Bronchial epithelial cell (primary cell): ENCODE measurements at regions not wholly inside any gene's neighbourhood (a gene's known extent, or its start where the extent isn't known, plus 50 kb on each side); places are given as distances from the start of the nearest gene placed in this dataset.
A peak's percentile ranks its signal among the peaks of the same experiment; 100 is the strongest.

Source experiments
- DNase-seq: peaks from one replicate; pipeline ENCODE4 v3.0.0-alpha.2; 2010; ENCODE audit warnings: low read depth
- FAIRE-seq: peaks from 2 replicates; lab custom pipeline; 2011; peaks lifted over from hg19 to GRCh38; lab: Jason Lieb, UNC
- H3K27me3 ChIP-seq: 2 replicates; pipeline ENCODE4 v1.5.1; 2011; ENCODE audit warnings: low read length; ENCODE audit not compliant: control insufficient read depth, insufficient read depth
- H3K36me3 ChIP-seq: 2 replicates; pipeline ENCODE4 v1.5.1; 2011; ENCODE audit warnings: low read length; ENCODE audit not compliant: control insufficient read depth, insufficient read depth
- H3K4me3 ChIP-seq: 2 replicates; pipeline ENCODE4 v1.5.1; 2011; ENCODE audit warnings: mild to moderate bottlenecking, low read depth, low read length, control low read depth
- TF ChIP-seq, protein P1 (sequence below): IDR thresholded peaks from 2 replicates; pipeline ENCODE4 v1.5.1; 2011; ENCODE audit warnings: mild to moderate bottlenecking, moderate library complexity, low read length, control low read depth, inconsistent platforms; ENCODE audit not compliant: insufficient read depth, severe bottlenecking

DNA sequence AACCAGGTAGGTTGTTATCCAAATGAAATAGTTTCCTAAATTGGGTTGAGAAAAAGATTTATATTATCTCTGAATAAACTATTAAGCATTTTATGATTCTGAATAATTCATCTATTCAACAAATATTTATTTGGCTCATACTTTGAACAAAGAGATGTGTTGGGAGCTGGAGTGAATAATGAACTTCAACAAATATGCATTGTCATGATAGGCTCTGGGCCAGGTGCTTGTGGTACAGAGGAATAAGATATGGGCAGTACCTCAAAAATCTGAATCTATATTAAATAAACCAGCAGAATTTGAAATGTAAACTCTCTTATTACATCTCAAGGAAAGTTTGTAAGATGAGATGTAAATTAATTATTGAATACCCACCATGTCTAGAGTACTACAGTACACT is 75.7 kb upstream of the DCLK2 start:
- Histone ChIP-seq H3K36me3 (no peaks in the 10 kb centered on the region), H3K4me3 (no peak overlapping the region), H3K27me3 (no peaks in the 10 kb centered on the region)
- TF ChIP-seq, protein P1, sequence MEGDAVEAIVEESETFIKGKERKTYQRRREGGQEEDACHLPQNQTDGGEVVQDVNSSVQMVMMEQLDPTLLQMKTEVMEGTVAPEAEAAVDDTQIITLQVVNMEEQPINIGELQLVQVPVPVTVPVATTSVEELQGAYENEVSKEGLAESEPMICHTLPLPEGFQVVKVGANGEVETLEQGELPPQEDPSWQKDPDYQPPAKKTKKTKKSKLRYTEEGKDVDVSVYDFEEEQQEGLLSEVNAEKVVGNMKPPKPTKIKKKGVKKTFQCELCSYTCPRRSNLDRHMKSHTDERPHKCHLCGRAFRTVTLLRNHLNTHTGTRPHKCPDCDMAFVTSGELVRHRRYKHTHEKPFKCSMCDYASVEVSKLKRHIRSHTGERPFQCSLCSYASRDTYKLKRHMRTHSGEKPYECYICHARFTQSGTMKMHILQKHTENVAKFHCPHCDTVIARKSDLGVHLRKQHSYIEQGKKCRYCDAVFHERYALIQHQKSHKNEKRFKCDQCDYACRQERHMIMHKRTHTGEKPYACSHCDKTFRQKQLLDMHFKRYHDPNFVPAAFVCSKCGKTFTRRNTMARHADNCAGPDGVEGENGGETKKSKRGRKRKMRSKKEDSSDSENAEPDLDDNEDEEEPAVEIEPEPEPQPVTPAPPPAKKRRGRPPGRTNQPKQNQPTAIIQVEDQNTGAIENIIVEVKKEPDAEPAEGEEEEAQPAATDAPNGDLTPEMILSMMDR: no peak
- DNase-seq (no peak), FAIRE-seq (no peak)

- Histone ChIP-seq H3K4me3 (no peak overlapping the region), H3K36me3 (no peaks in the 10 kb centered on the region), H3K27me3 (no peaks in the 10 kb centered on the region)
- DNase-seq (no peak), FAIRE-seq (no peak)
- TF ChIP-seq, protein P1: no peak
Observed at GRCh38 chr4:150004481-150004880, 73.8 kb upstream of the DCLK2 start.

DNA sequence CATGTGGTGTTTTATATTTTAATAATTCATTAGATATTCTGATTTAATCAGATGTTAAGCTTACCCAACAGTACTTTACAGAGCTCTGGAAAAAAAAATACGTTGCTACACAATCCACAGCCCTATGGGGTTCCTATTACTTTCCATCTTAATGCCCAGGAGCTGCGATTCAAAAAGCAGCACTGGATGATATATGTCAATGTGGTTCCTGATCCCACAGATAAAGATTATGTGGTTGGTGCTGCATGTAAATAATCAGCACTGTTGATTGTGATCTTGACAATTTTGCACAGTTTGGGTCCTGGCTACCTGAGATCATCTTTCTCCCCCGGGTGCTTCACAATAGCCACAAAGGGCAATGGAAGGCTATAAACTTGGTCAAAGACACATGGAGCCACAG is 72.7 kb upstream of the DCLK2 start:
- no peak for DNase-seq
- Histone ChIP-seq H3K27me3 (no peaks in the 10 kb centered on the region), H3K36me3 (no peaks in the 10 kb centered on the region), H3K4me3 (no peak overlapping the region)
- FAIRE-seq: no peak
- TF ChIP-seq, protein P1: no peak

DNA sequence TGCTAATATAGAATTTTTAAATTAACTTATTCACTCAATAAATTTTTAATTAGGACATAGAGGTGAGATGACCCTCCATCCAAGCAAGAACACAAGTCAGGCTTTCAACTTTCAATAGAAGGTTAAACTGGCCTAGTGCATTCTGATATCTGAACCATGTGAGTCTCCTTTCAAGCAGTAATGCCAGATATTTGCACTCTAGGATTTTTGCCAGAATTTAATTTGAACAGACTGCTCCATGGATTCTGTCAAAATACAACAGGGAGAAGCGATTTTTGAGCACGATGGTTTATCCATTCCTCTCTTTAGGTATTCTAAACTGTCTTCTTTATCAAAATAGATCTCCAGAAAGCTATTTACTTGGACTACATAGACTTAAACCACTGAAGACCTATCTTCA is 72.0 kb upstream of the DCLK2 start:
- TF ChIP-seq, protein P1: no peak
- DNase-seq: no peak
- FAIRE-seq: no peak
- no peak overlapping the region for H3K4me3 ChIP-seq
- no peaks in the 10 kb centered on the region for H3K27me3 ChIP-seq
- no peaks in the 10 kb centered on the region for H3K36me3 ChIP-seq

GRCh38 chr4:150007512-150007911 is 70.7 kb upstream of the DCLK2 start:
- Histone ChIP-seq H3K4me3 (no peak overlapping the region), H3K36me3 (no peaks in the 10 kb centered on the region), H3K27me3 (no peaks in the 10 kb centered on the region)
- TF ChIP-seq, protein P1: no peak
- no peak for FAIRE-seq
- peak; percentile 10 for DNase-seq

- FAIRE-seq (no peak), DNase-seq (no peak)
- H3K4me3 ChIP-seq: no peak overlapping the region
- H3K27me3 ChIP-seq: no peaks in the 10 kb centered on the region
- TF ChIP-seq, protein P1: no peak
- H3K36me3 ChIP-seq: no peaks in the 10 kb centered on the region
Observed at GRCh38 chr4:150008546-150008945, 69.7 kb upstream of the DCLK2 start.
